ENCODE measurements at regions not wholly inside any gene's neighbourhood (a gene's known extent, or its start where the extent isn't known, plus 50 kb on each side); places are given as distances from the start of the nearest gene placed in this dataset.

- no peak for DNase-seq (ENCODE audit: low spot score)
These were observed 649.0 kb upstream of the TENM3 start for GRCh38 chr4:181594188-181594587.

GRCh38 chr4:181595716-181596115 lies 647.5 kb upstream of the TENM3 start:
- no peak for DNase-seq (ENCODE audit: low spot score)

GRCh38 chr4:181597766-181598165 lies 645.4 kb upstream of the TENM3 start:
- no peak for DNase-seq (ENCODE audit: low spot score)

GRCh38 chr4:181599134-181599533 lies 644.1 kb upstream of the TENM3 start:
- DNase-seq (ENCODE audit: low spot score): no peak

- no peak for DNase-seq (ENCODE audit: low spot score)
These were observed 642.1 kb upstream of the TENM3 start for GRCh38 chr4:181601103-181601502.

GRCh38 chr4:181604546-181604945 lies 638.7 kb upstream of the TENM3 start:
- DNase-seq (ENCODE audit: low spot score): no peak

GRCh38 chr4:181606300-181606699 lies 636.9 kb upstream of the TENM3 start:
- no peak for DNase-seq (ENCODE audit: low spot score)

GRCh38 chr4:181608181-181608580 lies 635.0 kb upstream of the TENM3 start:
- no peak for DNase-seq (ENCODE audit: low spot score)

GRCh38 chr4:181611033-181611711 lies 632.0 kb upstream of the TENM3 start:
- DNase-seq (ENCODE audit: low spot score): no peak

- no peak for DNase-seq (ENCODE audit: low spot score)
These were observed 631.1 kb upstream of the TENM3 start for GRCh38 chr4:181611946-181612600.

GRCh38 chr4:181613200-181613599 lies 630.0 kb upstream of the TENM3 start:
- DNase-seq (ENCODE audit: low spot score): no peak

GRCh38 chr4:181618038-181618618 lies 625.1 kb upstream of the TENM3 start:
- no peak for DNase-seq (ENCODE audit: low spot score)

GRCh38 chr4:181618896-181619295 lies 624.3 kb upstream of the TENM3 start:
- DNase-seq (ENCODE audit: low spot score): no peak

GRCh38 chr4:181619651-181620050 lies 623.6 kb upstream of the TENM3 start:
- DNase-seq (ENCODE audit: low spot score): no peak

- DNase-seq (ENCODE audit: low spot score): no peak
These were observed 605.8 kb upstream of the TENM3 start for GRCh38 chr4:181637186-181638105.

GRCh38 chr4:181643466-181643865 lies 599.7 kb upstream of the TENM3 start:
- no peak for DNase-seq (ENCODE audit: low spot score)

GRCh38 chr4:181645489-181645888 lies 597.7 kb upstream of the TENM3 start:
- DNase-seq (ENCODE audit: low spot score): no peak

GRCh38 chr4:181646864-181647263 lies 596.3 kb upstream of the TENM3 start:
- no peak for DNase-seq (ENCODE audit: low spot score)

- no peak for DNase-seq (ENCODE audit: low spot score)
These were observed 595.6 kb upstream of the TENM3 start for GRCh38 chr4:181647396-181648147.

- DNase-seq (ENCODE audit: low spot score): no peak
These were observed 593.0 kb upstream of the TENM3 start for GRCh38 chr4:181650033-181650825.
